CD14-positive monocyte (primary cell): ENCODE measurements at regions not wholly inside any gene's neighbourhood (a gene's known extent, or its start where the extent isn't known, plus 50 kb on each side); places are given as distances from the start of the nearest gene placed in this dataset.
A peak's percentile ranks its signal among the peaks of the same experiment; 100 is the strongest.

ENCODE experiments used
- DNase-seq, 3 donors: peaks; one replicate each; pipeline ENCODE4 v3.0.0-alpha.2; 2011 to 2022
- H2AFZ ChIP-seq: 2 replicates; pipeline ENCODE4 v1.6.0; 2012; ENCODE audit warnings: mild to moderate bottlenecking, low read depth, low read length, inconsistent platforms; ENCODE audit not compliant: insufficient read depth, poor library complexity, severe bottlenecking
- H3K27ac ChIP-seq, 2 donors: 1 replicate in 1 of 2; 2 replicates in 1 of 2; pipeline ENCODE4 v1.5.1; 2012 to 2013; ENCODE audit warnings: low read length in 2 of 2, control low read depth in 1 of 2, inconsistent platforms in 1 of 2, low read depth in 1 of 2, mild to moderate bottlenecking in 1 of 2
- H3K27me3 ChIP-seq, 2 donors: one replicate each; pipeline versions ENCODE4 v1.6.0 to v1.6.1; 2011 to 2013; ENCODE audit warnings: low read length in 2 of 2; ENCODE audit not compliant: control insufficient read depth in 2 of 2, insufficient read depth in 2 of 2
- H3K36me3 ChIP-seq, 2 donors: replicated peaks in 1 of 2; 1 replicate in 1 of 2; 2 replicates in 1 of 2; pipeline versions ENCODE4 v1.5.1 to v1.6.1; 2012 to 2013; ENCODE audit warnings: low read length in 2 of 2, control low read depth in 1 of 2, inconsistent platforms in 1 of 2, mild to moderate bottlenecking in 1 of 2; ENCODE audit not compliant: insufficient read depth in 2 of 2, control insufficient read depth in 1 of 2
- H3K4me1 ChIP-seq, 2 donors: 1 replicate in 1 of 2; 2 replicates in 1 of 2; pipeline versions ENCODE4 v1.5.1 to v1.6.1; 2012 to 2013; ENCODE audit warnings: low read length in 2 of 2, control low read depth in 1 of 2, inconsistent platforms in 1 of 2, mild to moderate bottlenecking in 1 of 2, moderate library complexity in 1 of 2; ENCODE audit not compliant: insufficient read depth in 2 of 2, control insufficient read depth in 1 of 2
- H3K4me2 ChIP-seq: replicated peaks from 2 replicates; pipeline ENCODE3; 2012; ENCODE audit warnings: low read length, moderate library complexity, mild to moderate bottlenecking; ENCODE audit not compliant: poor library complexity, severe bottlenecking; ENCODE audit errors: extremely low read depth
- H3K4me3 ChIP-seq, 3 experiments: fragments of 200-600 bp in 1 of 3; sonication (generic) in 1 of 3; replicated peaks in 1 of 3; 1 replicate in 2 of 3; 2 replicates in 1 of 3; pipeline ENCODE4 v1.5.1; 2011 to 2013; ENCODE audit warnings: low read length in 3 of 3, mild to moderate bottlenecking in 3 of 3, control low read depth in 2 of 3, low read depth in 2 of 3, inconsistent platforms in 1 of 3, moderate library complexity in 1 of 3
- H3K79me2 ChIP-seq: 2 replicates; pipeline ENCODE4 v1.6.0; 2012; ENCODE audit warnings: mild to moderate bottlenecking, control low read depth, inconsistent platforms, low read length, moderate library complexity; ENCODE audit not compliant: insufficient read depth
- H3K9ac ChIP-seq: 2 replicates; pipeline ENCODE4 v1.6.0; 2017; ENCODE audit warnings: low read length, mild to moderate bottlenecking; ENCODE audit not compliant: insufficient read depth, poor library complexity, severe bottlenecking
- H3K9me3 ChIP-seq, 2 donors: replicated peaks in 1 of 2; 1 replicate in 1 of 2; 2 replicates in 1 of 2; pipeline versions ENCODE4 v1.5.1 to v1.6.1; 2012 to 2013; ENCODE audit warnings: low read length in 2 of 2, control low read depth in 1 of 2; ENCODE audit not compliant: control insufficient read depth in 1 of 2, insufficient read depth in 1 of 2
- H4K20me1 ChIP-seq: 2 replicates; pipeline ENCODE4 v1.6.0; 2012; ENCODE audit warnings: mild to moderate bottlenecking, low read length, control low read depth, moderate library complexity; ENCODE audit not compliant: insufficient read depth
- H3K27ac Mint-ChIP-seq, 7 donors: one replicate each; pipeline ENCODE4 v1.8.0; 2020; ENCODE audit warnings: mild to moderate bottlenecking in 7 of 7, mixed read lengths in 7 of 7, moderate library complexity in 6 of 7, inconsistent platforms in 2 of 7
- H3K27me3 Mint-ChIP-seq, 3 donors: one replicate each; pipeline ENCODE4 v1.8.0; 2021 to 2022; ENCODE audit warnings: low read depth in 3 of 3, mild to moderate bottlenecking in 3 of 3, mixed read lengths in 3 of 3, moderate library complexity in 3 of 3, inconsistent platforms in 1 of 3
- H3K36me3 Mint-ChIP-seq, 2 donors: one replicate each; pipeline ENCODE4 v1.8.0; 2020; ENCODE audit warnings: mixed read lengths in 2 of 2, inconsistent platforms in 1 of 2, mild to moderate bottlenecking in 1 of 2
- H3K4me1 Mint-ChIP-seq: one replicate; pipeline ENCODE4 v1.8.0; 2020; ENCODE audit warnings: mild to moderate bottlenecking, mixed read lengths
- H3K4me3 Mint-ChIP-seq, 2 donors: one replicate each; pipeline ENCODE4 v1.8.0; 2020; ENCODE audit warnings: mild to moderate bottlenecking in 2 of 2, mixed read lengths in 2 of 2, moderate library complexity in 1 of 2
- H3K9me3 Mint-ChIP-seq, 7 donors: one replicate each; pipeline ENCODE4 v1.8.0; 2020 to 2022; ENCODE audit warnings: mixed read lengths in 7 of 7, mild to moderate bottlenecking in 6 of 7, moderate library complexity in 6 of 7, inconsistent platforms in 2 of 7
- WGBS: methylation state at CpG from one replicate; pipeline ENCODE4 v1.1.5; 2013; ENCODE audit warnings: missing lambda C conversion rate; ENCODE audit not compliant: insufficient coverage; 5-methylcytosine and 5-hydroxymethylcytosine counted together
- intact Hi-C, 2 donors: fragments of 100-400 bp; cut with micrococcal nuclease; formaldehyde crosslinking; loops; one replicate each; pipeline versions ENCODE4 v1.15.0 to v1.15.1; 2023
- TF ChIP-seq, protein P1 (sequence below): fragments of 200-600 bp; IDR thresholded peaks from one replicate; pipeline ENCODE4 v1.8.0; 2022; ENCODE audit warnings: antibody characterized with exemption, mild to moderate bottlenecking

DNA sequence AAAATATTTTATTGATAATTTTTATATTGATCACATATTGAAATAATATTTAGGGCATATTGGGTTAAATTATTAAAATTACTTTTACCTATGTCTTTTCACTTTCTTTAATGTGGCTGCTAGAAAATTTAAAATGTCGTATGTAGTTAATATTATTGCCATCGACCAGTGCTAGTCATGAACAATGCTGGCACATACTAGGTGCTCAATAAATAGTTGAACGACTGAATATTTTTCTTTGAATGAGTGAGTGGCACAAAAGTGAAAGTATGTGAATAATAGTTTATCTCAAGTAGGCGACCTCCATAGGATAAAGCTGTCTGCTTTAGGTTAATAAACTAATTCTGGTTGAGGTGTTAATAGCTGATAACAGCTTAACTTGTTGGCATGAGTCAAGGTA, 150.8 kb upstream of the FGGY start:
- H3K27ac ChIP-seq, result no peak overlapping the region
- H3K9me3 Mint-ChIP-seq, result peaks cover 0 to 2% (median 0%) of the 10 kb centered on the region in 7 donors

DNA sequence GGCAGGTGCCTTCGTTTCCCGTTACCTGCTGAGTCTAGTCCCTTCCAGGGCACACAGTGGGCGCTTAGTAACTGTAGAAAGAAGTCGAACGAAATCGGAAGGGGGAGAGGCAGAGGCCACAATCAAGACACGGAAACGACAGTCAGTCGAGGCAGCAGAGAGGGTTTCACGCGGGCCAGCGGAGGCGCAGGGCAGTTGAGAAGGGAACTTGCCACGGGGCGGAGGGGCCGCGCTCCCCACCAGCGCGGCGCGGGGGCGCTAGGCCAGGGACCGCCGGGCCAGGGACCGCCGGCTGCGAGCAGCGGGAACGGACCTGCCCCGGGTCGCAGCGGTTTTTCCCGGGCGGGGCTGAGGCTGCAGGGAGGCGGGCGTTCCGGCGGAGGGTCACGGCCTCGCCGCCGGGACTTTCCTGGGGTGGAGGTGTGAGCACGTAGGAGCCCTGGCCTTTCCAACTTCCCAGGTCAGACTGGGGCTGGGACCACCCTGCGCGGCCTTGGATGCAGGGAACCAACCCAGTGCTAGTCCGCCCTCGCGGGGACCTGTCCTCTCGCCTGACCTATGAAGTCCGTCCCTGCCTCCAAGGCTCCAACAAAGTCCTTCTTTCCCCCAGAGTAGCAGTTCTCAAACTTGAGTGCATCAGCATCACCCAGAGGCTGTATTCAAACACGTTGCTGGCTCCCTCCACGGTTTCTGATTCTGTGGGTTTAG, 150.1 kb upstream of the FGGY start:
- peaks cover 0 to 2% (median 0%) of the 10 kb centered on the region in 7 donors for H3K9me3 Mint-ChIP-seq
- Histone ChIP-seq H3K79me2 (no peaks in the 10 kb centered on the region), H3K36me3 (no peaks in the 10 kb centered on the region), H3K4me1 (peaks cover 18 to 29% of the 10 kb centered on the region in 2 donors), H3K9me3 (no peaks in the 10 kb centered on the region), H3K4me2 (peak overlapping the region; percentile 87), H3K27me3 (peaks cover 2 to 7% of the 10 kb centered on the region in 2 donors), H4K20me1 (no peaks in the 10 kb centered on the region), H3K27ac (no peak overlapping the region), H3K4me3 (peak overlapping the region; percentile 28 to 73 (median 31)), H3K9ac (peak overlapping the region; percentile 50), H2AFZ (peak overlapping the region; percentile 87)
- H3K27ac Mint-ChIP-seq, result peak overlapping the region in 5 of 7 donors; percentile 13 to 86 (median 76)
- H3K4me1 Mint-ChIP-seq, result peaks cover 39% of the 10 kb centered on the region
- peak; percentile 17 to 47 (median 19) for DNase-seq
- intact Hi-C loops, result loop anchor here in 1 of 2 donors (10.0 kb wide), 2 partner anchors 148 to 548 kb away; partner anchors contain the start of gene FGGY
- H3K4me3 Mint-ChIP-seq, result peak overlapping the region; percentile 81 to 98
- WGBS, result 4% methylated on average over 49 of the region's 52 CpGs
- H3K36me3 Mint-ChIP-seq, result no peaks in the 10 kb centered on the region
- TF ChIP-seq, protein P1, sequence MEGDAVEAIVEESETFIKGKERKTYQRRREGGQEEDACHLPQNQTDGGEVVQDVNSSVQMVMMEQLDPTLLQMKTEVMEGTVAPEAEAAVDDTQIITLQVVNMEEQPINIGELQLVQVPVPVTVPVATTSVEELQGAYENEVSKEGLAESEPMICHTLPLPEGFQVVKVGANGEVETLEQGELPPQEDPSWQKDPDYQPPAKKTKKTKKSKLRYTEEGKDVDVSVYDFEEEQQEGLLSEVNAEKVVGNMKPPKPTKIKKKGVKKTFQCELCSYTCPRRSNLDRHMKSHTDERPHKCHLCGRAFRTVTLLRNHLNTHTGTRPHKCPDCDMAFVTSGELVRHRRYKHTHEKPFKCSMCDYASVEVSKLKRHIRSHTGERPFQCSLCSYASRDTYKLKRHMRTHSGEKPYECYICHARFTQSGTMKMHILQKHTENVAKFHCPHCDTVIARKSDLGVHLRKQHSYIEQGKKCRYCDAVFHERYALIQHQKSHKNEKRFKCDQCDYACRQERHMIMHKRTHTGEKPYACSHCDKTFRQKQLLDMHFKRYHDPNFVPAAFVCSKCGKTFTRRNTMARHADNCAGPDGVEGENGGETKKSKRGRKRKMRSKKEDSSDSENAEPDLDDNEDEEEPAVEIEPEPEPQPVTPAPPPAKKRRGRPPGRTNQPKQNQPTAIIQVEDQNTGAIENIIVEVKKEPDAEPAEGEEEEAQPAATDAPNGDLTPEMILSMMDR, result peak; percentile 34
- H3K27me3 Mint-ChIP-seq, result peaks cover 13 to 20% (median 19%) of the 10 kb centered on the region in 3 donors

More for the DNA sequence above, 150.8 kb upstream of the FGGY start:
- peaks cover 18 to 29% of the 10 kb centered on the region in 2 donors for H3K4me1 ChIP-seq
- H3K27ac Mint-ChIP-seq, result no peak overlapping the region
- H3K9me3 ChIP-seq, result no peaks in the 10 kb centered on the region
- H3K36me3 ChIP-seq, result no peaks in the 10 kb centered on the region
- no CpG with 5 or more reads among the region's 4 CpGs for WGBS
- TF ChIP-seq, protein P1, result no peak
- no peak for DNase-seq
- peaks cover 13 to 20% (median 17%) of the 10 kb centered on the region in 3 donors for H3K27me3 Mint-ChIP-seq
- no peaks in the 10 kb centered on the region for H3K79me2 ChIP-seq
- intact Hi-C loops, result loop anchor here in 1 of 2 donors (10.0 kb wide), 2 partner anchors 149 to 549 kb away; partner anchors contain the start of gene FGGY
- H3K4me1 Mint-ChIP-seq, result peaks cover 39% of the 10 kb centered on the region
- H3K4me2 ChIP-seq, result peak overlapping the region; percentile 87
- no peak overlapping the region for H3K9ac ChIP-seq
- no peaks in the 10 kb centered on the region for H3K36me3 Mint-ChIP-seq
- H3K27me3 ChIP-seq, result peaks cover 2 to 7% of the 10 kb centered on the region in 2 donors
- H2AFZ ChIP-seq, result no peak overlapping the region
- H4K20me1 ChIP-seq, result no peaks in the 10 kb centered on the region
- H3K4me3 Mint-ChIP-seq, result peak overlapping the region; percentile 81 to 98
- H3K4me3 ChIP-seq, result peak overlapping the region in 1 of 3 experiments; percentile 73
